ENCODE measurements at regions not wholly inside any gene's neighbourhood (a gene's known extent, or its start where the extent isn't known, plus 50 kb on each side); places are given as distances from the start of the nearest gene placed in this dataset.

GRCh38 chr13:87302931-87303330 lies 368.2 kb upstream of the SLITRK5 start:
- peaks cover 20% of the 10 kb centered on the region for H3K9me3 Mint-ChIP-seq
- ChIA-PET CTCF (no interaction called here), POLR2A (no interaction called here)
- H3K4me3 Mint-ChIP-seq = no peak overlapping the region
- no peaks in the 10 kb centered on the region for H3K36me3 Mint-ChIP-seq
- H3K27me3 Mint-ChIP-seq (ENCODE audit: low read depth) = no peaks in the 10 kb centered on the region
- DNase-seq (ENCODE audit: low spot score) (no peak), ATAC-seq (no peak)
- H3K27ac Mint-ChIP-seq = no peak overlapping the region
- TF ChIP-seq FOXJ3 (CRISPR knock-in tag; IDR thresholded peaks at IDR 0.05; ENCODE audit: borderline replicate concordance) (no peak), ATF6 (CRISPR knock-in tag; IDR thresholded peaks at IDR 0.05) (no peak), GRHL2 (CRISPR knock-in tag; IDR thresholded peaks at IDR 0.05; ENCODE audit: insufficient replicate concordance, severe bottlenecking) (no peak), ZMAT4 (CRISPR knock-in tag; IDR thresholded peaks at IDR 0.05) (no peak), ETV6 (CRISPR knock-in tag; IDR thresholded peaks at IDR 0.05) (no peak), MAX (CRISPR knock-in tag; IDR thresholded peaks at IDR 0.05) (no peak), ZBTB21 (CRISPR knock-in tag; IDR thresholded peaks at IDR 0.05; ENCODE audit: borderline replicate concordance) (no peak), FOXP1 (CRISPR knock-in tag; IDR thresholded peaks at IDR 0.05; ENCODE audit: borderline replicate concordance) (no peak), ZNF263 (CRISPR knock-in tag; IDR thresholded peaks at IDR 0.05; ENCODE audit: low read depth) (no peak)
- H3K4me1 Mint-ChIP-seq = no peaks in the 10 kb centered on the region

- ATAC-seq (no peak), DNase-seq (ENCODE audit: low spot score) (no peak)
- Mint-ChIP-seq H3K27ac (no peak overlapping the region), H3K4me3 (no peak overlapping the region), H3K9me3 (peaks cover 3% of the 10 kb centered on the region), H3K4me1 (no peaks in the 10 kb centered on the region), H3K27me3 (ENCODE audit: low read depth) (no peaks in the 10 kb centered on the region), H3K36me3 (no peaks in the 10 kb centered on the region)
- no peak for TF ChIP-seq NR1H2 (CRISPR knock-in tag; IDR thresholded peaks at IDR 0.05)
- no peak for TF ChIP-seq MXD4 (CRISPR knock-in tag; IDR thresholded peaks at IDR 0.05; ENCODE audit: borderline replicate concordance)
- no peak for TF ChIP-seq ETV6 (CRISPR knock-in tag; IDR thresholded peaks at IDR 0.05)
- ChIA-PET CTCF (no interaction called here), POLR2A (no interaction called here)
Measured at GRCh38 chr13:87311165-87311564, 360.0 kb upstream of the SLITRK5 start.

DNA sequence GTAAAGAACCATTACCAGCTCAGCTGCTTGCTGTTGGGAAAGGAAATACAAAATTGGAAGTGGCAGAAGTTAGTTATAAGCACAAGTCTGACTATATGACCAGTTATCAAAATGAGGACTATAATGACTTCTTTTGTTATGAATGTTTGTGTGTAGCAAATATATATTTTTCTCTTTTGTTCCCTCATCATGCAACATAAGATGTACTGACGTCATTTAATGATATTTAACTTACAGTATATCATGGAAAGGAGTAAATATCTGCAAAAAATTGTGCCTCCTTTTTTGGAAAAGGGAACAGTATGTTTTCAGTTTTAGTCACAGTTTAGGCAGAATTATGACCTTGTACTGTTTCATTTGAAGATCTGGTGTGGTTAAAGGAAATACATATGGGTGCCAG lies 356.3 kb upstream of the SLITRK5 start:
- H3K27me3 Mint-ChIP-seq (ENCODE audit: low read depth) = no peaks in the 10 kb centered on the region
- no peak overlapping the region; the same call in 1 of the 2 replicates for H3K27ac Mint-ChIP-seq
- POLR2A ChIA-PET = no interaction called here
- TF ChIP-seq, protein P1, sequence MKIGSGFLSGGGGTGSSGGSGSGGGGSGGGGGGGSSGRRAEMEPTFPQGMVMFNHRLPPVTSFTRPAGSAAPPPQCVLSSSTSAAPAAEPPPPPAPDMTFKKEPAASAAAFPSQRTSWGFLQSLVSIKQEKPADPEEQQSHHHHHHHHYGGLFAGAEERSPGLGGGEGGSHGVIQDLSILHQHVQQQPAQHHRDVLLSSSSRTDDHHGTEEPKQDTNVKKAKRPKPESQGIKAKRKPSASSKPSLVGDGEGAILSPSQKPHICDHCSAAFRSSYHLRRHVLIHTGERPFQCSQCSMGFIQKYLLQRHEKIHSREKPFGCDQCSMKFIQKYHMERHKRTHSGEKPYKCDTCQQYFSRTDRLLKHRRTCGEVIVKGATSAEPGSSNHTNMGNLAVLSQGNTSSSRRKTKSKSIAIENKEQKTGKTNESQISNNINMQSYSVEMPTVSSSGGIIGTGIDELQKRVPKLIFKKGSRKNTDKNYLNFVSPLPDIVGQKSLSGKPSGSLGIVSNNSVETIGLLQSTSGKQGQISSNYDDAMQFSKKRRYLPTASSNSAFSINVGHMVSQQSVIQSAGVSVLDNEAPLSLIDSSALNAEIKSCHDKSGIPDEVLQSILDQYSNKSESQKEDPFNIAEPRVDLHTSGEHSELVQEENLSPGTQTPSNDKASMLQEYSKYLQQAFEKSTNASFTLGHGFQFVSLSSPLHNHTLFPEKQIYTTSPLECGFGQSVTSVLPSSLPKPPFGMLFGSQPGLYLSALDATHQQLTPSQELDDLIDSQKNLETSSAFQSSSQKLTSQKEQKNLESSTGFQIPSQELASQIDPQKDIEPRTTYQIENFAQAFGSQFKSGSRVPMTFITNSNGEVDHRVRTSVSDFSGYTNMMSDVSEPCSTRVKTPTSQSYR (CRISPR knock-in tag; IDR thresholded peaks at IDR 0.05) = no peak
- TF ChIP-seq ZNF671 (CRISPR knock-in tag; IDR thresholded peaks at IDR 0.05) (no peak), AFF4 (CRISPR knock-in tag; IDR thresholded peaks at IDR 0.05; ENCODE audit: borderline replicate concordance) (no peak), ZMAT4 (CRISPR knock-in tag; IDR thresholded peaks at IDR 0.05) (no peak)
- CTCF ChIA-PET = no interaction called here
- no peaks in the 10 kb centered on the region for H3K36me3 Mint-ChIP-seq
- H3K4me1 Mint-ChIP-seq = peaks cover 13% of the 10 kb centered on the region
- H3K9me3 Mint-ChIP-seq = no peaks in the 10 kb centered on the region
- ATAC-seq (no peak), DNase-seq (ENCODE audit: low spot score) (no peak)
- H3K4me3 Mint-ChIP-seq = no peak overlapping the region

Measured in WTC11 (cell line).